ENCODE measurements at regions not wholly inside any gene's neighbourhood (a gene's known extent, or its start where the extent isn't known, plus 50 kb on each side); places are given as distances from the start of the nearest gene placed in this dataset.

GRCh38 chr11:30735946-30736345, 149.8 kb upstream of the MPPED2 start:
- FAIRE-seq: no peak

- FAIRE-seq: no peak
Observed at GRCh38 chr11:30733748-30734147, 147.6 kb upstream of the MPPED2 start.

- no peak for FAIRE-seq
Observed at GRCh38 chr11:30730011-30730410, 143.9 kb upstream of the MPPED2 start.

GRCh38 chr11:30729187-30729713, 143.1 kb upstream of the MPPED2 start:
- FAIRE-seq: no peak

- FAIRE-seq: no peak
Observed at GRCh38 chr11:30725645-30726195, 139.6 kb upstream of the MPPED2 start.

GRCh38 chr11:30724274-30724673, 138.1 kb upstream of the MPPED2 start:
- FAIRE-seq: no peak

GRCh38 chr11:30719371-30719770, 133.2 kb upstream of the MPPED2 start:
- no peak for FAIRE-seq

- FAIRE-seq: no peak
Observed at GRCh38 chr11:30717641-30718040, 131.5 kb upstream of the MPPED2 start.

- no peak for FAIRE-seq
Observed at GRCh38 chr11:30717009-30717408, 130.9 kb upstream of the MPPED2 start.

GRCh38 chr11:30712749-30713148, 126.6 kb upstream of the MPPED2 start:
- no peak for FAIRE-seq

- no peak for FAIRE-seq
Observed at GRCh38 chr11:30710221-30710620, 124.1 kb upstream of the MPPED2 start.

- FAIRE-seq: no peak
Observed at GRCh38 chr11:30707110-30707509, 121.0 kb upstream of the MPPED2 start.

- no peak for FAIRE-seq
Observed at GRCh38 chr11:30705913-30706675, 119.9 kb upstream of the MPPED2 start.

GRCh38 chr11:30698425-30698824, 112.3 kb upstream of the MPPED2 start:
- FAIRE-seq: no peak

- no peak for FAIRE-seq
Observed at GRCh38 chr11:30697032-30697431, 110.9 kb upstream of the MPPED2 start.

- FAIRE-seq: no peak
Observed at GRCh38 chr11:30684772-30685171, 98.6 kb upstream of the MPPED2 start.

- no peak for FAIRE-seq
Observed at GRCh38 chr11:30683176-30683575, 97.0 kb upstream of the MPPED2 start.

GRCh38 chr11:30666817-30667216, 80.7 kb upstream of the MPPED2 start:
- FAIRE-seq: no peak

GRCh38 chr11:30665067-30665466, 78.9 kb upstream of the MPPED2 start:
- no peak for FAIRE-seq

GRCh38 chr11:30653606-30654005, 67.5 kb upstream of the MPPED2 start:
- FAIRE-seq: no peak

- FAIRE-seq: no peak
Observed at GRCh38 chr11:30652801-30653200, 66.6 kb upstream of the MPPED2 start.

- no peak for FAIRE-seq
Observed at GRCh38 chr11:30650266-30650665, 64.1 kb upstream of the MPPED2 start.

Data from islet of Langerhans (tissue), 1 donor.